Osteocyte (in vitro differentiated cells): ENCODE measurements at regions not wholly inside any gene's neighbourhood (a gene's known extent, or its start where the extent isn't known, plus 50 kb on each side); places are given as distances from the start of the nearest gene placed in this dataset.

Experiments
- DNase-seq: peaks from one replicate; pipeline ENCODE4 v3.0.0; 2021; ENCODE audit warnings: mixed read lengths; ENCODE audit not compliant: unreplicated experiment; ENCODE audit errors: extremely low spot score
- H3K27ac Mint-ChIP-seq: one replicate; pipeline ENCODE4 v1.8.0; 2021; ENCODE audit warnings: mild to moderate bottlenecking, mixed read lengths; ENCODE audit not compliant: unreplicated experiment
- H3K27me3 Mint-ChIP-seq: one replicate; pipeline ENCODE4 v1.8.0; 2021; ENCODE audit warnings: mixed read lengths; ENCODE audit not compliant: unreplicated experiment
- H3K36me3 Mint-ChIP-seq: one replicate; pipeline ENCODE4 v1.8.0; 2021; ENCODE audit warnings: mixed read lengths; ENCODE audit not compliant: unreplicated experiment
- H3K4me1 Mint-ChIP-seq: one replicate; pipeline ENCODE4 v1.8.0; 2021; ENCODE audit warnings: mixed read lengths; ENCODE audit not compliant: unreplicated experiment
- H3K4me3 Mint-ChIP-seq: one replicate; pipeline ENCODE4 v1.8.0; 2021; ENCODE audit warnings: mild to moderate bottlenecking, moderate library complexity, mixed read lengths; ENCODE audit not compliant: unreplicated experiment
- H3K9me3 Mint-ChIP-seq: one replicate; pipeline ENCODE4 v1.8.0; 2021; ENCODE audit warnings: mixed read lengths; ENCODE audit not compliant: unreplicated experiment
- CTCF ChIP-seq: fragments of 200-600 bp; sonication (generic); IDR thresholded peaks from 2 replicates; pipeline ENCODE4 v1.5.0; 2021; ENCODE audit warnings: antibody characterized with exemption, mild to moderate bottlenecking, moderate library complexity

- DNase-seq = no peak
- no peaks in the 10 kb centered on the region for H3K9me3 Mint-ChIP-seq
- H3K4me1 Mint-ChIP-seq = no peaks in the 10 kb centered on the region
- no peak overlapping the region for H3K27ac Mint-ChIP-seq
- H3K4me3 Mint-ChIP-seq = no peak overlapping the region
- H3K27me3 Mint-ChIP-seq = no peaks in the 10 kb centered on the region
- no peak for TF ChIP-seq CTCF
- H3K36me3 Mint-ChIP-seq = no peaks in the 10 kb centered on the region
Observed at GRCh38 chr9:29435368-29435767, 1862.1 kb upstream of the C9orf72 start.

DNA sequence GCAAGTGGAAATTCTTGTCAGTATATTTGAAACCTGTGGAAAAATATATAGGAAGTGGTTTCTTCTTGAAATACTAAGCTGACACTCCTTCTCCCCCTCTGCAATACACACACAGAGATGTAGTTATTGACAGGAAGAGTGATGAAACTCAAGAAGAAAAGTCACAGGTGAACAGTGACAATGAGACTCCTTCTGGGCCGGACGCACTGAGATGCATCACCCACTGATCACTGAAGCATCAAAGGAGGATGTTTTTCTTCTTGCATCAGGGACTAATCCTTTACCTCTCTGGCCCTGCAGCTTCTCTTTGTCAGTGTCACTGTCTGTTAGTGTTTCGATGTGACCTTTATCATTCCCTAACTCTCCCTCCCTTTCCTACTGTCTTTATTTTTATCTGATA is 1864.2 kb upstream of the C9orf72 start:
- no peak overlapping the region for H3K4me3 Mint-ChIP-seq
- H3K27me3 Mint-ChIP-seq = no peaks in the 10 kb centered on the region
- H3K9me3 Mint-ChIP-seq = peaks cover 8% of the 10 kb centered on the region
- no peaks in the 10 kb centered on the region for H3K4me1 Mint-ChIP-seq
- no peak for DNase-seq
- no peaks in the 10 kb centered on the region for H3K36me3 Mint-ChIP-seq
- TF ChIP-seq CTCF = no peak
- no peak overlapping the region for H3K27ac Mint-ChIP-seq

- Mint-ChIP-seq H3K9me3 (peaks cover 8% of the 10 kb centered on the region), H3K4me3 (no peak overlapping the region), H3K27ac (no peak overlapping the region), H3K4me1 (no peaks in the 10 kb centered on the region), H3K27me3 (no peaks in the 10 kb centered on the region), H3K36me3 (no peaks in the 10 kb centered on the region)
- TF ChIP-seq CTCF = no peak
- DNase-seq = no peak
Observed at GRCh38 chr9:29439961-29440360, 1866.7 kb upstream of the C9orf72 start.

DNA sequence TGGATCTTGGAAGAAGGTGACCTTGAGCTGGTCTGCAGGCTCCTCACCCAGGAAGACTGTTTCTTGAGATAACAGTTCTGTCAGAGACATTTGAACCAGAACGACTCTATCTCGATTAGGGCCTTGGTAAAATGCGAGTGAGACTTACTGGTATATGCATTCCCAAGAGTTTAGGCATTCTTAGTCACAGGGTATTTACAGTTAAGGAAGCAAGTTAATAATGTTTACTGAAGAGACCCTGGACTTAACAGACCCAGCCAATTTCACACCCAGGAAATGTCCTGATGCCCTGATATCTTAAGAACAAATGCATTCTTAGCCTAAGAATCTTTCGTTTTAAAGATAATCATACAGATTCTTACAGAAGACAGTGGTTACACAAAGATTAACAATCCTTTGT is 1867.2 kb upstream of the C9orf72 start:
- H3K4me1 Mint-ChIP-seq = no peaks in the 10 kb centered on the region
- H3K9me3 Mint-ChIP-seq = peaks cover 8% of the 10 kb centered on the region
- no peak overlapping the region for H3K27ac Mint-ChIP-seq
- H3K27me3 Mint-ChIP-seq = no peaks in the 10 kb centered on the region
- no peak for DNase-seq
- H3K4me3 Mint-ChIP-seq = no peak overlapping the region
- H3K36me3 Mint-ChIP-seq = no peaks in the 10 kb centered on the region
- TF ChIP-seq CTCF = no peak

DNA sequence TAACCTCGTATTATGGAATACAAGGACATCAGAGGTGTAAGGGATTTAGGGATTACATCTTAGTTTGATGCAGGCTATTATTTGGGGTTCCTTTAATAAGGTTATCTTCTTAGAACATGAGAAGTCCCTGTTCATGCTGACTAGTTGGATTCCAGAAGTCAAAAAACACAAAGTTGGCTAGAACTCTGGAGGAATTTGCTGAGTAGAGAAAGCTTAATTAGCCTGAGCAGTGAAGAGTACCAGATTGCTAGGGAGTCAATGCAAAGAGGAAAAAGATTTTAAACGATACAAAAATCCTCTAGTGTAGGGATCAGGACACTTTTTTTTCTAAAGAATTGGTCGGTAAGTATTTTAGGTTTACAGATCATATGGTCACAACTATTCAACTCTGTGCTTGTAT is 1872.5 kb upstream of the C9orf72 start:
- Mint-ChIP-seq H3K27me3 (no peaks in the 10 kb centered on the region), H3K4me1 (no peaks in the 10 kb centered on the region), H3K36me3 (no peaks in the 10 kb centered on the region), H3K4me3 (no peak overlapping the region), H3K9me3 (peaks cover 4% of the 10 kb centered on the region), H3K27ac (no peak overlapping the region)
- no peak for TF ChIP-seq CTCF
- DNase-seq = no peak
